ENCODE measurements at regions not wholly inside any gene's neighbourhood (a gene's known extent, or its start where the extent isn't known, plus 50 kb on each side); places are given as distances from the start of the nearest gene placed in this dataset.
A peak's percentile ranks its signal among the peaks of the same experiment; 100 is the strongest.

GRCh38 chr1:221632072-221632471 lies 109.8 kb downstream of the DUSP10 start:
- no peak for DNase-seq (ENCODE audit: low read depth)

DNA sequence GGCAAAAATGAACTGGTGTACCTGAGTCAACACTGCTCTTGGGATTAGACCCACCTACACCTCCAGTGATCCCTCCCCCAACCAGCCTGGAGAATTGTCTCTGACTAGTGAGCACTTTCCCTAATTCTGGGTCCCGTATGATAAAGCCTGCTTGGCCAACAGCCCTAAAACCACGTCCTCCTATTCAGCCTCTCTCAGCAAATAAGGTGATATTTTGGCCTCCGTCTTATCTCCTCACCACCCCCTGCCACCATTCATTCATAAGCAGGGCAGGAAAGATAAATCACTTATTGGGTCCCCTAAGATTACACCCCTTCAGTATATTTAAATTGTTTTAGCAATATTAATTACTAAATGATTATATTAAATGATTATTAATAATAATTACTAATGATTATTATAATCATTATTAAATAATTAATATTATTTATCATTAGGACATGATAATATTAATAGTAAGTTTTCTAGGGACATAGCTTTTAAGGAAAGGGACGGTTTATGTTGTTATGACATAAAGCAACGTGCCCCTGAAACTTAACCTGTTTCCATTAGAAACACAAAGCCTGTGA lies 108.0 kb downstream of the DUSP10 start:
- no peak for DNase-seq (ENCODE audit: low read depth)

GRCh38 chr1:221634606-221635005 lies 107.3 kb downstream of the DUSP10 start:
- peak; percentile 88 for DNase-seq (ENCODE audit: low read depth)

GRCh38 chr1:221635305-221635704 lies 106.6 kb downstream of the DUSP10 start:
- DNase-seq (ENCODE audit: low read depth): no peak

GRCh38 chr1:221636096-221636495 lies 105.8 kb downstream of the DUSP10 start:
- DNase-seq (ENCODE audit: low read depth): no peak

DNA sequence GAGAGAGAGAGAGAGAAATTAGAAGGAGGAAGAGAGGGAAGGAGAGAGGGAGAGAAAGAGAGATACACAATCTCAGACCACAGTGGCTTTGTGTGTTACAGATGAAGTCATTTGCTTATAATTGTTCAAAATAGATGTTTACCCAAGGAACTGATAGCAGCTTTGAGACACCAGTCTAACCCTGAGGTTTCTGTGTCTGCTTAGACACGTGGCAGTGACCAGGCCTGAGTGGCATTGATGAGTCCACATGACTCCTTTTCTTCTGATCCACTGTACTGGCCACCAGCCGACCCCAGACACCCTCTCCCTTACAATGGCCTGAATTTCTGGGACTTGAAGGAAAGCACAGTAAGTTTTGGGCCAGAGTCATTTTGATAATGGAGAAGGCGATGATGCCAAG lies 104.9 kb downstream of the DUSP10 start:
- DNase-seq (ENCODE audit: low read depth): no peak

GRCh38 chr1:221637641-221638041 lies 104.2 kb downstream of the DUSP10 start:
- DNase-seq (ENCODE audit: low read depth): peak; percentile 65

DNA sequence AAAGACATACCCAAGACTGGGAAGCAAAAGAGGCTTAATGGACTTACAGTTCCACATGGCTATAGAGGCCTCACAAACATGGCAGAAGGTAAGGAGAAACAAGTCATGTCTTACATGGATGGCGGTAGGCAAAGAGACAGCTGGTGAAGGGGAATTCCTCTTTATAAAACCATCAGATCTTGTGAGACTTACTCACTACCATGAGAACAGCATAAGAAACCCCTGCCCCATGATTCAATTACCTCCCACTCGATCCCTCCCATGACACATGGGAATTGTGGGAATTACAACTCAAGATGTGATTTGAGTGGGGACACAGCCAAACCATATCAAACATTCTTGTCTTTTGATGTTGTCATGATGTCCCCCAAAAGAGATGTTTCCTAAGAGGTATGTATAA lies 103.3 kb downstream of the DUSP10 start:
- DNase-seq (ENCODE audit: low read depth): no peak

GRCh38 chr1:221641811-221642210 lies 100.1 kb downstream of the DUSP10 start:
- no peak for DNase-seq (ENCODE audit: low read depth)

DNA sequence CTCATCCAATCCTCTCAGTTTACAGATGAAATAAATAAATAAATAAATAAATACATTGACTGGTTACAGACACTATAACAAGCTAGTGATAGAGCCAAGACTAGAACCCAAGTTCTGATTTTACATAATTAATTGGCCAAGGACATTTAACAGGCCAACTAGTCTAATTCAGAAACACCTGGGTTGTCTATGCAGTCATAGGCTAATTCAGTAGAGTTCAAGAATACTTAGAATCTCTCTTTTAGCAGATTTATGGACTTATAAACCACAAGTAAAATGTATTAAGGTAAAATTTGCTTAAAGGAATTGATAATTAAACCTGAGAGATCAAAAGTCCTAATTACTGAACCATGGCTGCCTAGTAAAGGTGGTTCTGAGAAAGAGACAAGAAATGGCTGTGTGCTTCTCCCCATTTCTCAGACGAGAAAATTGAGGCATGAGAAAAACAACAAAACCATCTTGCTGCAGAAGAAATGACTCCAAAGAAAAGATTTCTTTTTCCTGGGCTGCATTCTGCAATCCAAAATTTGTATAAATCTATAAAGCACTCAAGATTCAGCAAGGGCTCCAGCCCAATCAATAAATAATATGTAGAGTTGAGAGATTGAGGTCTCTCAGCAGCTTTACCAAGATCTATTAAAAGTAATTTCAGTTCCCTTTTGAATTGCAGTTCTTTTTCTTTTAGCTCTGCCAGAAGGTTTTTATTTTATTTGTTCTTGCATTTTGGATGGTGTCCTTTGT lies 98.3 kb downstream of the DUSP10 start:
- DNase-seq (ENCODE audit: low read depth): no peak

GRCh38 chr1:221644145-221644448 lies 97.8 kb downstream of the DUSP10 start:
- no peak for DNase-seq (ENCODE audit: low read depth)

GRCh38 chr1:221644663-221645258 lies 97.1 kb downstream of the DUSP10 start:
- no peak for DNase-seq (ENCODE audit: low read depth)

DNA sequence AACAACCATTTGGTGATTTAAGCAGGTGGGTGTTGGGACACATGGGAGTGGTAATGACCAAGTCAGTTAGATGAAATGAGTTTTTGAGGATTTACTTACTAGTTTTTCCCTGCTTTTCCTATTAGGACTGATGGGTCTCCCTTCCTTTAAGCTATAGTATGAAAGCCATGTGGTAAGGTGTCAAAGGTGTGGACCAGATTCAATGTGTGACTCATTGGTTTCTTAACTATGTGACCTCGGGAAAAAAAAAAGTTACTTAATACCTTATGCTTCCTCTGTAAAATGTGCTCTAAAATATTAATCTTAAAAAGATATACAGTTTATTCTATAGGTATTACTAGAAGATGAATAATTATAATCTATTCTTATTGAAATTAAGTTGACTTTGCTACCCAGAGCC lies 93.7 kb downstream of the DUSP10 start:
- DNase-seq (ENCODE audit: low read depth): no peak
